ENCODE measurements at regions not wholly inside any gene's neighbourhood (a gene's known extent, or its start where the extent isn't known, plus 50 kb on each side); places are given as distances from the start of the nearest gene placed in this dataset.

GRCh38 chr21:27371975-27372331 lies 405.1 kb upstream of the ADAMTS5 start:
- Histone ChIP-seq H3K9ac (ENCODE audit: low read length) (no peak overlapping the region), H3K36me3 (replicated peaks in 1 of 2; ENCODE audit: control extremely low read depth in 1 of 2, control insufficient read depth in 1 of 2, extremely low read depth in 1 of 2, insufficient read depth in 2 of 2, low read length in 1 of 2) (no peaks in the 10 kb centered on the region), H3K27ac (ENCODE audit: low read length in 2 of 2) (no peak overlapping the region), H3K4me3 (ENCODE audit: control extremely low read depth in 1 of 5, extremely low read depth in 1 of 5, insufficient read depth in 1 of 5, low read depth in 2 of 5, low read length in 4 of 5) (no peak overlapping the region), H3K4me1 (ENCODE audit: control insufficient read depth in 2 of 2, insufficient read depth in 2 of 2, low read length in 2 of 2) (no peaks in the 10 kb centered on the region), H3K9me3 (ENCODE audit: control extremely low read depth in 1 of 3, control insufficient read depth in 2 of 3, insufficient read depth in 1 of 3, low read length in 2 of 3) (peaks cover 0 to 4% (median 2%) of the 10 kb centered on the region in 3 donors), H3K27me3 (replicated peaks in 1 of 4; ENCODE audit: control extremely low read depth in 1 of 4, control insufficient read depth in 3 of 4, insufficient read depth in 4 of 4, low read length in 3 of 4) (no peaks in the 10 kb centered on the region), H2AFZ (ENCODE audit: insufficient read depth, low read depth, low read length, poor library complexity, severe bottlenecking) (no peak overlapping the region), H4K20me1 (ENCODE audit: control insufficient read depth, insufficient read depth, low read length, poor library complexity, severe bottlenecking) (no peaks in the 10 kb centered on the region), H3K79me2 (ENCODE audit: control insufficient read depth, insufficient read depth, low read length) (no peaks in the 10 kb centered on the region), H3K4me2 (replicated peaks; ENCODE audit: low read depth, low read length, poor library complexity, severe bottlenecking) (no peak overlapping the region)
- intact Hi-C loops (cut with micrococcal nuclease) = no loop called here
- ChIA-PET POLR2A (no interaction called here), CTCF (no interaction called here)
- DNase-seq (no peak), ATAC-seq (ENCODE audit: low read depth) (no peak)
- TF ChIP-seq EZH2 (IDR thresholded peaks at IDR 0.05; ENCODE audit: borderline replicate concordance, insufficient read depth, low read depth, low read length, poor library complexity, severe bottlenecking) = no peak
- no peak for TF ChIP-seq CTCF (IDR thresholded peaks at IDR 0.05)
- no peak overlapping the region for H3K27ac Mint-ChIP-seq
- peaks cover 10% of the 10 kb centered on the region for H3K9me3 Mint-ChIP-seq (ENCODE audit: insufficient read depth)
- H3K4me3 Mint-ChIP-seq = no peak overlapping the region
- no peaks in the 10 kb centered on the region for H3K27me3 Mint-ChIP-seq
- no peaks in the 10 kb centered on the region for H3K4me1 Mint-ChIP-seq

GRCh38 chr21:27371115-27371974 lies 404.5 kb upstream of the ADAMTS5 start:
- peaks cover 0 to 4% (median 2%) of the 10 kb centered on the region in 3 donors for H3K9me3 ChIP-seq (ENCODE audit: control extremely low read depth in 1 of 3, control insufficient read depth in 2 of 3, insufficient read depth in 1 of 3, low read length in 2 of 3)
- TF ChIP-seq CTCF (IDR thresholded peaks at IDR 0.05) (no peak), EZH2 (IDR thresholded peaks at IDR 0.05; ENCODE audit: borderline replicate concordance, insufficient read depth, low read depth, low read length, poor library complexity, severe bottlenecking) (no peak)
- H3K4me3 Mint-ChIP-seq = no peak overlapping the region
- H3K27me3 Mint-ChIP-seq = no peaks in the 10 kb centered on the region
- intact Hi-C loops (cut with micrococcal nuclease) = no loop called here
- no peak overlapping the region for H3K9ac ChIP-seq (ENCODE audit: low read length)
- no peaks in the 10 kb centered on the region for H3K79me2 ChIP-seq (ENCODE audit: control insufficient read depth, insufficient read depth, low read length)
- H3K9me3 Mint-ChIP-seq (ENCODE audit: insufficient read depth) = peaks cover 10% of the 10 kb centered on the region
- no peaks in the 10 kb centered on the region for H3K4me1 Mint-ChIP-seq
- no CpG with 5 or more reads among the region's 5 CpGs for WGBS (ENCODE audit: insufficient coverage)
- DNase-seq (no peak), ATAC-seq (ENCODE audit: low read depth) (no peak)
- H3K4me2 ChIP-seq (replicated peaks; ENCODE audit: low read depth, low read length, poor library complexity, severe bottlenecking) = no peak overlapping the region
- H3K27ac Mint-ChIP-seq = no peak overlapping the region
- no peaks in the 10 kb centered on the region for H3K4me1 ChIP-seq (ENCODE audit: control insufficient read depth in 2 of 2, insufficient read depth in 2 of 2, low read length in 2 of 2)
- no peak overlapping the region for H2AFZ ChIP-seq (ENCODE audit: insufficient read depth, low read depth, low read length, poor library complexity, severe bottlenecking)
- H3K27me3 ChIP-seq (replicated peaks in 1 of 4; ENCODE audit: control extremely low read depth in 1 of 4, control insufficient read depth in 3 of 4, insufficient read depth in 4 of 4, low read length in 3 of 4) = no peaks in the 10 kb centered on the region
- H3K27ac ChIP-seq (ENCODE audit: low read length in 2 of 2) = no peak overlapping the region
- no peak overlapping the region for H3K4me3 ChIP-seq (ENCODE audit: control extremely low read depth in 1 of 5, extremely low read depth in 1 of 5, insufficient read depth in 1 of 5, low read depth in 2 of 5, low read length in 4 of 5)
- POLR2A ChIA-PET = no interaction called here
- CTCF ChIA-PET = no interaction called here
- no peaks in the 10 kb centered on the region for H4K20me1 ChIP-seq (ENCODE audit: control insufficient read depth, insufficient read depth, low read length, poor library complexity, severe bottlenecking)
- no peaks in the 10 kb centered on the region for H3K36me3 ChIP-seq (replicated peaks in 1 of 2; ENCODE audit: control extremely low read depth in 1 of 2, control insufficient read depth in 1 of 2, extremely low read depth in 1 of 2, insufficient read depth in 2 of 2, low read length in 1 of 2)
